ENCODE measurements at regions not wholly inside any gene's neighbourhood (a gene's known extent, or its start where the extent isn't known, plus 50 kb on each side); places are given as distances from the start of the nearest gene placed in this dataset.

- TF ChIP-seq POLR2A (IDR thresholded peaks at IDR 0.05) (no peak), POLR2AphosphoS5 (IDR thresholded peaks at IDR 0.05) (no peak), EP300 (IDR thresholded peaks at IDR 0.05) (no peak)
Observed at GRCh38 chr2:15691586-15692310, 100.1 kb downstream of the DDX1 start.

Measured in sigmoid colon (tissue), 4 donors.